AG09309 (cell line): ENCODE measurements at regions not wholly inside any gene's neighbourhood (a gene's known extent, or its start where the extent isn't known, plus 50 kb on each side); places are given as distances from the start of the nearest gene placed in this dataset.

ENCODE experiments used
- DNase-seq: peaks from one replicate; pipeline ENCODE4 v3.0.0-alpha.2; 2010; ENCODE audit warnings: low read depth
- H3K4me3 ChIP-seq: 2 replicates; pipeline ENCODE4 v1.5.1; 2011; ENCODE audit warnings: mild to moderate bottlenecking, low read depth, low read length, moderate library complexity; ENCODE audit not compliant: control insufficient read depth
- TF ChIP-seq, protein P1 (sequence below): IDR thresholded peaks from 2 replicates; pipeline ENCODE4 v1.5.1; 2011; ENCODE audit warnings: mild to moderate bottlenecking, low read depth, low read length, inconsistent platforms; ENCODE audit not compliant: insufficient read depth, control insufficient read depth; ENCODE audit errors: missing control alignments

DNA sequence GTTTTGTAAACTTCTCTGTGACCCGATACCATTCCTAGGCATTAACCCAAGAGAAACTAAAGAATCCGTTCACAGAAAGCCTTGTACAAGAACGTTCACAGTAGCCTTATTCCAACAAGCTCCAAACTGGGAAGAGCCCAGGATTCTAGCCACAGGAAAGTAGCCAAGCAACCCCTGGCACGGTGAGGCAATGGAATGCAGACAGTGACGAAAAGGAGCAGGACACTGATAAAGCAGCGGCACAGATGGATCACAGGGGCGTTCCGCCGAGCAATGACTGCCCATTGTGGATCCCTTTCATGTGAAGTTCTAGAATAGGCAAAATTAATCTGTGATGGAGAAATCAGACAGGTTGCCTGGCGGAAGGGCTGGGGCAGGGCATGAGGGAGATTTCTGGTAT lies 198.7 kb upstream of the CHRNA7 start:
- TF ChIP-seq, protein P1, sequence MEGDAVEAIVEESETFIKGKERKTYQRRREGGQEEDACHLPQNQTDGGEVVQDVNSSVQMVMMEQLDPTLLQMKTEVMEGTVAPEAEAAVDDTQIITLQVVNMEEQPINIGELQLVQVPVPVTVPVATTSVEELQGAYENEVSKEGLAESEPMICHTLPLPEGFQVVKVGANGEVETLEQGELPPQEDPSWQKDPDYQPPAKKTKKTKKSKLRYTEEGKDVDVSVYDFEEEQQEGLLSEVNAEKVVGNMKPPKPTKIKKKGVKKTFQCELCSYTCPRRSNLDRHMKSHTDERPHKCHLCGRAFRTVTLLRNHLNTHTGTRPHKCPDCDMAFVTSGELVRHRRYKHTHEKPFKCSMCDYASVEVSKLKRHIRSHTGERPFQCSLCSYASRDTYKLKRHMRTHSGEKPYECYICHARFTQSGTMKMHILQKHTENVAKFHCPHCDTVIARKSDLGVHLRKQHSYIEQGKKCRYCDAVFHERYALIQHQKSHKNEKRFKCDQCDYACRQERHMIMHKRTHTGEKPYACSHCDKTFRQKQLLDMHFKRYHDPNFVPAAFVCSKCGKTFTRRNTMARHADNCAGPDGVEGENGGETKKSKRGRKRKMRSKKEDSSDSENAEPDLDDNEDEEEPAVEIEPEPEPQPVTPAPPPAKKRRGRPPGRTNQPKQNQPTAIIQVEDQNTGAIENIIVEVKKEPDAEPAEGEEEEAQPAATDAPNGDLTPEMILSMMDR: no peak
- H3K4me3 ChIP-seq: no peak overlapping the region
- no peak for DNase-seq

DNA sequence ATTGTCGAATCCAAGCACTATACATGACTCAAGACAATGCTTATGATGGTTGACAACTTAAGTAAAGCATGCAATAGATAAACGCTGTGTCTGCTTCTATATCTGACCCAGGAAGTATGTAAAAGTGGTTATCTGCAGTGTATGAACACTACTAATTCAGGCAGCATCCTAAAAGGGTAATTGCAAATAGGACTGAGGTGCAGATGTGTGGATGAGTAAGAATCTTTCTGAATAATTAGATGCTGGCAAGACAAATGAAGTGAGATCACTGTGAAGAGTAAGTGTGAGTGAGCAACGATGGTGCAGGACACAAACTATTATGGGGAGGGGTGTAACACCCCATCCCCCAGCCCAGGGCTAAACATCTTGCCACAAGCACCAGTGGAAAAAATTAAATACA lies 195.7 kb upstream of the CHRNA7 start:
- no peak for DNase-seq
- TF ChIP-seq, protein P1: no peak
- no peak overlapping the region for H3K4me3 ChIP-seq

GRCh38 chr15:31839388-31839787 lies 190.9 kb upstream of the CHRNA7 start:
- no peak overlapping the region for H3K4me3 ChIP-seq
- no peak for DNase-seq
- TF ChIP-seq, protein P1: no peak

DNA sequence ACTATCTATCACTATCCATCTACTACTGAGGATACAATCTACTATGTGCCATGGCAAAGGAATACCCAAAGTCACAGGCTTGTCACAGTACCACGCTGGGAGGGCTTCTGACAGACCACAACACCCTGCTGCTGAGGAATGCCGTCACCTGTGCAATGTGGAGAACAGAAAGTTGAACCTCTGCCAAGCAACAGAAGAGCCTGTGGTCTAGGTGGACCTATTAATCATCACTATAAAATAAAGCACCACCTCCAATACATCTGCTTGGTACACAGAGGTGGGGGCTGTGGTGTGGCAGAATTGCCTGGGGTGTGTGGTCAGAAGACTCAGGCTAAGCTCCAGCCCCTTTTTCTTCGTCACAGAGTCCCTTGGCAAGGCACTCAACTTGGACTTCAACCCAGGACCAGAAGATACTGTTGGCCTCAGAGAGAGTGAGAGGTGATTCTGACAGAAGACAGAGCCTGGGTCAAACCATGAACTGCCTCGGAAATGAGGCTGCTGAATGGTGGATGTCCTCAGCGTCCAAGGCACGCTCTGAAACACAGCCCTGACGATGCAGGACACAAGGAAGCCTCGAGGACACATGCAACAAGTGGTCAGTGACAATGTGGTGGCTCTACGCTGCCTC lies 189.4 kb upstream of the CHRNA7 start:
- no peak for DNase-seq
- H3K4me3 ChIP-seq: no peak overlapping the region
- TF ChIP-seq, protein P1: no peak

- TF ChIP-seq, protein P1: no peak
- no peak for DNase-seq
- no peak overlapping the region for H3K4me3 ChIP-seq
These were observed 187.7 kb upstream of the CHRNA7 start for GRCh38 chr15:31842532-31843195.

- TF ChIP-seq, protein P1: no peak
- DNase-seq: no peak
- H3K4me3 ChIP-seq: no peak overlapping the region
These were observed 186.8 kb upstream of the CHRNA7 start for GRCh38 chr15:31843426-31844055.
